NT2/D1 (cell line): ENCODE measurements at regions not wholly inside any gene's neighbourhood (a gene's known extent, or its start where the extent isn't known, plus 50 kb on each side); places are given as distances from the start of the nearest gene placed in this dataset.

Experiments
- SUZ12 ChIP-seq: IDR thresholded peaks from 2 replicates; pipeline ENCODE4 v1.6.1; 2011; ENCODE audit not compliant: insufficient read length, insufficient read depth; ENCODE audit errors: extremely low read depth
- YY1 ChIP-seq: IDR thresholded peaks from 2 replicates; pipeline ENCODE4 v1.6.1; 2011; ENCODE audit not compliant: insufficient read length, insufficient read depth
- ZNF274 ChIP-seq: IDR thresholded peaks from 2 replicates; pipeline ENCODE4 v1.6.1; 2011; ENCODE audit warnings: mild to moderate bottlenecking, low read depth, low read length

- TF ChIP-seq ZNF274 (no peak), YY1 (no peak), SUZ12 (no peak)
These were observed 664.3 kb upstream of the B3GALT2 start for GRCh38 chr1:193850745-193851144.
